ENCODE measurements at regions not wholly inside any gene's neighbourhood (a gene's known extent, or its start where the extent isn't known, plus 50 kb on each side); places are given as distances from the start of the nearest gene placed in this dataset.
A peak's percentile ranks its signal among the peaks of the same experiment; 100 is the strongest.

DNA sequence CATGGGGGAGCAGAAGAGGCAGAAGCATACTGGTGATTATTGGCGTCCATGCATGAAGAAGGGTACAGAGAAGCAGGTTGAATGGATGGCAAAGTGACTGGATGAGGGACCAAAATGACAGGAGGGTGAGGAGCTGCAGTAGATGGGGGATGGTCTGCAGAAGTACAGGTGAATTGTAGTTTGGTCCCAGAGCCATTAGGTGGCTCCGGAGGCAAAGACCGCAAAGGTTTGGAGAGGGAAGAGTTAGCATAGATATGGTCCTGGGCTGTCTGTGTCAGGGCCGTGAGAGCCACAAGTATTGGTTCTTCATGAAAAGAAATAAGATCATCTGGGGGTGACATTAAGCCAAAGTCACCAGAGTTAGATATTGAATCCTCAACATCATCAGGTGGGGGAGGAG, 59.0 kb upstream of the ZNF726 start:
- no peak for DNase-seq

DNA sequence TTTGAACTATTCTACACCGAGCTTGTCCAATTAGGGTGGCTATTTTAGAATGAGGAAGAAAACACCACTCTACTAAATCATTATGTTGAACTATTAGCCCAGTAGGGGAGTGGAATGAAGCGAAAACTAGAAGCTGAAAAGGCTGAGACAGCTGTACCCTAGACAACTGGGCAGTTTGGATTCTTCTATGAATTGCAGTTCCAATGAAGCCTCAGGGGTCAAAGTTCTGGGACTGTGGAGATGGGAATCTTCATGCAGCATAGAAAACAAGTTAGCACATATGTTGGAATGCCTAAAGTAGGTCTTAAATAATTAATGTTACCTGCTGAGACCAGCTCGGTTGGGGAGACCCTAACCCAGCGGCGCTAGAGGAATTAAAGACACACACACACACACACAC, 62.7 kb upstream of the ZNF726 start:
- no peak for DNase-seq

DNA sequence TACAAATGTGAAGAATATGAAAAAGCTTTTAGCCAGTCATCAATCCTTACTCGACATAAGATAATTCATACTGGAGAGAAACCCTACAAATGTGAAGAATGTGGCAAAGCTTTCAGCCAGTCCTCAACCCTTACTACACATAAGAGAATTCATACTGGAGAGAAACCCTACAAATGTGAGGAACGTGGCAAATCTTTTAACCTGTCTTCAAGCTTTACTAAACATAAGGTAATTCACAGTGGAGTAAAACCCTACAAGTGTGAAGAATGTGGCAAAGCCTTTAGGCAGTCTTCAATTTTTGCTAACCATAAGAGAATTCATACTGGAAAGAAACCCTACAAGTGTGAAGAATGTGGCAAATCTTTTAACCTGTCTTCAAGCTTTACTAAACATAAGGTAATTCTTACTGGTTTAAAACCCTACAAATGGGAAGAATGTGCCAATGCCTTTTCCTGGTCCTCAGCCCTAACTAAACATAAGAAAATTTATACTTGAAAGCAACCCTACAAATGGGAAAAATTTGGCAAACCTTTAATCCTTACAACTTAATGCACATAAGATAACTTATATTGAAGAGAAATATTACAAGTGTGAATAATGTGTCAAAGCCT, 74.1 kb upstream of the ZNF681 start:
- DNase-seq = no peak

DNA sequence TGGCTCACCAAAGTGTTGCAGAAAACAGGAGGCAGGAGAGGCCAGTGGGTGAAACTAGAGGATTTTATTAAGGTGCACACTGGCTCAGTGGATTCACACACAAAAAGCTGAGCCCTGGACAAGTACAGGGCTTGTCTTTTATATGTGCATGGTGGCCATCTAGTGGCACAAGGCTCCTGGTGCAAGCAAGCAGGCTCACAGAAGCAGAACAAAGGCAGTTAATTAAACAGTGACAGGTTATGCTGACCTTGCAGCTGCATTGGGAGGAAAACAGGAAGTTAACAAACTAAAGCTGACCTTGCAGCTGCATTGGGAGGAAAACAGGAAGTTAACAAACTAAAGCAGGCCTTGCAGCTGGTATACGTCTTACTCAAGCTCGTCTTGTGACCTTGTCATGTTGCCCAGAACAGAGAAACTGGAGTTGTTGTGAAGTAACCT, 65.3 kb upstream of the ZNF681 start:
- peak; percentile 35 for DNase-seq

DNA sequence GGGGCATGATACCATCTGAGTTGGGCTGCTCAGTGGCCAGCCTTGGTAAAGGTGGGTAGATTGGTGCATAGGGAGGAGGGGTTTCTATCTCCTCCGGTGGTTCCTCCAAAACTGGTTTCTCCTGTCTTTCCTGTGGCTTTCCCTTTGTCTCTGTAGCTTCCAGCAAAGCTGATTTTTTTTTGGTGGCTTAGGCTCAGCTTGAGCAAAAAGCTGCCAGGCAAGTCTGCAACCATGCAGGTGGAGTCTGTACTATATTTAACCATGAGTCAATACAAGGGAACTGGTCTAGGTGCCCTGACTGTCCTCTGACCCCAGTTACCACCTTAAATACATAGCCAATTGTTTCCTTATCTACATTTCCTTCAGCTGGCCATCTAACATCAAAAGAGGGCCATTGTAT, 64.0 kb upstream of the ZNF681 start:
- DNase-seq = no peak

DNA sequence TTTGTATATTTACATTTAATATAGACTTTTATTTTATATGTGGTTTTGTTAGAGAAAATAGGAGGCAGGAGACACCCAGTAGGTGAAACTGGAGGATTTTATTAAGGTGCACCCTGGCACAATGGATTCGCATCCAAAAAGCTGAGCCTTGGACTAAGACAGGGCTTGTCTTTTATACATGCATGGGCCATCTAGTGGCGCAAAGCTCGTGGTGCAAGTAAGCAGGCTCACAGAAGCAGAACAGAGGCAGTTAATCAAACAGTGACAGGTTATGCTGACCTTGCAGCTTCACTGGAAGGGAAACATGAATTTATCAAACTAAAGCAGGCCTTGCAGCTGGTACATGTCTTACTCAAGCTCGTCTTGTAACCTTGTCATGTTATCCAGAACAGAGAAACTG, 58.8 kb upstream of the ZNF681 start:
- DNase-seq = peak; percentile 6

DNA sequence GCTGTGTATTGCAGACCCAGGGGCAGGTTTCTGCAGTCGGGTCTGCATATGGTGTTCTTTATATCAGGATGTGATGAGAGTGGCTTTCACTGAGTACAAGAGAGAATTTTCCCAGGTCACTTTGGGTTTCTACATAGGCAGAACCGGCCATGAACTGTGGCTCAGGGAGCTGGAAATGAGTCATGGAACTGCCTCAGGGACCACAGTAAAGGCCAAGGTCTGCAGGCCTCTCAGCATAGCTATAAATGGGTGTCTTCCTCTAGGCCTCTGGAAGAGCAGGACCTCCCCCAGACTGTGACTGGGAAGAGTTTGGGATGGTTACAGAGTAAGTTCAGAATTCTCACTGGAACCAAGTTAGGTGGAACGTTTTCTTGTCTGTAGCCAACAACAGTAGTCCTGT, 51.8 kb upstream of the ZNF681 start:
- no peak for DNase-seq

Measured in GDM1 (cell line).